ENCODE measurements at regions not wholly inside any gene's neighbourhood (a gene's known extent, or its start where the extent isn't known, plus 50 kb on each side); places are given as distances from the start of the nearest gene placed in this dataset.
A peak's percentile ranks its signal among the peaks of the same experiment; 100 is the strongest.

- in situ Hi-C loops (cut with HindIII; ENCODE audit: low sequenced_read_pairs), result no loop called here
- no peak for TF ChIP-seq CTCF (IDR thresholded peaks at IDR 0.05; ENCODE audit: low read depth, low read length, missing control alignments)
- no peak for DNase-seq (ENCODE audit: low read depth)
- no peak overlapping the region for H3K4me3 ChIP-seq (ENCODE audit: low read depth, low read length)
These were observed 1201.1 kb upstream of the GJE1 start for GRCh38 chr6:140931581-140931980.

- H3K4me3 ChIP-seq (ENCODE audit: low read depth, low read length), result no peak overlapping the region
- DNase-seq (ENCODE audit: low read depth), result no peak
- in situ Hi-C loops (cut with HindIII; ENCODE audit: low sequenced_read_pairs), result no loop called here
These were observed 1203.6 kb upstream of the GJE1 start for GRCh38 chr6:140929121-140929520.

GRCh38 chr6:140923048-140923447 is 1209.7 kb upstream of the GJE1 start:
- no peak overlapping the region for H3K4me3 ChIP-seq (ENCODE audit: low read depth, low read length)
- in situ Hi-C loops (cut with HindIII; ENCODE audit: low sequenced_read_pairs), result no loop called here
- no peak for TF ChIP-seq CTCF (IDR thresholded peaks at IDR 0.05; ENCODE audit: low read depth, low read length, missing control alignments)
- DNase-seq (ENCODE audit: low read depth), result no peak

More at GRCh38 chr6:140929121-140929520, 1203.6 kb upstream of the GJE1 start:
- TF ChIP-seq CTCF (IDR thresholded peaks at IDR 0.05; ENCODE audit: low read depth, low read length, missing control alignments), result no peak

GRCh38 chr6:140921366-140922226 is 1211.1 kb upstream of the GJE1 start:
- TF ChIP-seq CTCF (IDR thresholded peaks at IDR 0.05; ENCODE audit: low read depth, low read length, missing control alignments), result peak; percentile 72
- in situ Hi-C loops (cut with HindIII; ENCODE audit: low sequenced_read_pairs), result no loop called here
- DNase-seq (ENCODE audit: low read depth), result peak; percentile 70
- H3K4me3 ChIP-seq (ENCODE audit: low read depth, low read length), result no peak overlapping the region

- TF ChIP-seq CTCF (IDR thresholded peaks at IDR 0.05; ENCODE audit: low read depth, low read length, missing control alignments), result no peak
- H3K4me3 ChIP-seq (ENCODE audit: low read depth, low read length), result no peak overlapping the region
- DNase-seq (ENCODE audit: low read depth), result no peak
- in situ Hi-C loops (cut with HindIII; ENCODE audit: low sequenced_read_pairs), result no loop called here
These were observed 1214.8 kb upstream of the GJE1 start for GRCh38 chr6:140917911-140918310.

- H3K4me3 ChIP-seq (ENCODE audit: low read depth, low read length), result no peak overlapping the region
- no peak for DNase-seq (ENCODE audit: low read depth)
- TF ChIP-seq CTCF (IDR thresholded peaks at IDR 0.05; ENCODE audit: low read depth, low read length, missing control alignments), result no peak
- in situ Hi-C loops (cut with HindIII; ENCODE audit: low sequenced_read_pairs), result no loop called here
These were observed 1217.2 kb upstream of the GJE1 start for GRCh38 chr6:140915551-140915950.
